Left colon (tissue), 2 donors: ENCODE measurements at regions not wholly inside any gene's neighbourhood (a gene's known extent, or its start where the extent isn't known, plus 50 kb on each side); places are given as distances from the start of the nearest gene placed in this dataset.

ENCODE experiments used
- ATAC-seq: fragments of 200-7000 bp; cut with Tn5 transposase; one replicate; pipeline ENCODE4 v1.9.1; 2020; ENCODE audit warnings: mild to moderate bottlenecking, moderate library complexity
- DNase-seq, 2 donors: peaks; one replicate each; pipeline ENCODE4 v3.0.0-alpha.2; 2020
- intact Hi-C, 2 donors: fragments of 100-400 bp; cut with DNase I in 1 of 2; cut with micrococcal nuclease in 1 of 2; formaldehyde crosslinking; loops; one replicate each; pipeline versions ENCODE4 v1.11.2 to v1.14.0; 2022; cut with DNase I, micrococcal nuclease
- donor health status: DM: no; HTN: no; CAD: no.
- donor health status: DM: yes; HTN: yes; CAD: no.

- DNase-seq = peak; percentile 23 to 37
- intact Hi-C loops = no loop called here
Observed at GRCh38 chrX:133159205-133159604, 58.9 kb downstream of the TFDP3 start.

GRCh38 chrX:133151336-133151735, 54.4 kb upstream of the USP26 start:
- DNase-seq (peak; percentile 13 to 48), ATAC-seq (peak; percentile 97)
- intact Hi-C loops = no loop called here

More at GRCh38 chrX:133159205-133159604, 58.9 kb downstream of the TFDP3 start:
- ATAC-seq = peak; percentile 73

GRCh38 chrX:133150730-133151129, 53.8 kb upstream of the USP26 start:
- intact Hi-C loops = no loop called here
- peak; percentile 42 for ATAC-seq

More at GRCh38 chrX:133150730-133151129, 53.8 kb upstream of the USP26 start:
- DNase-seq = no peak
